DLD1 (cell line): ENCODE measurements at regions not wholly inside any gene's neighbourhood (a gene's known extent, or its start where the extent isn't known, plus 50 kb on each side); places are given as distances from the start of the nearest gene placed in this dataset.

Source experiments
- in situ Hi-C: cut with HindIII; loops from 2 replicates; pipeline ENCODE4 v1.10.0; 2017; ENCODE audit warnings: low sequenced_read_pairs

GRCh38 chr11:115961159-115962003, 457.2 kb upstream of the CADM1 start:
- in situ Hi-C loops = no loop called here

GRCh38 chr11:115959081-115959486, 454.9 kb upstream of the CADM1 start:
- in situ Hi-C loops = no loop called here

GRCh38 chr11:115958089-115959000, 454.1 kb upstream of the CADM1 start:
- in situ Hi-C loops = no loop called here

- in situ Hi-C loops = no loop called here
Observed at GRCh38 chr11:115955803-115956202, 451.6 kb upstream of the CADM1 start.

GRCh38 chr11:115950660-115951059, 446.4 kb upstream of the CADM1 start:
- in situ Hi-C loops = no loop called here

DNA sequence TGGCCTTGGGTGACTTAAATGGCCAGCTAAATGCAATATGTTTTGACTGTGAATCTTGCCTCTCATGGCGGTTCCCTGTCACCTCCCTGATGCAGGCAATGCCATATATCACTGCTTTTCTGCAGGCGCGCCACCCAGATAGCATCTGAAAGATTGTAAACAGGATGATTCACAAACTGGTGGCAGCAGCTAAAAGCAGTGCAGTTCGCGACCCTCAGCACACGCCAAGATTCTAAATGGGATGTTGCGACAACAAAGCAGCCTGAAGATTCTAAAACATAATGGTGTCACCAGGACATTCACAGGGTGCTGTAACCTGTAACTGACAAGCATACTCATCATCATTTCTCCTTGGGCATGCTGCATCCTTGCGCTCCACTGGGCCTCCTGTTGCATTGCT, 440.4 kb upstream of the CADM1 start:
- in situ Hi-C loops = no loop called here

DNA sequence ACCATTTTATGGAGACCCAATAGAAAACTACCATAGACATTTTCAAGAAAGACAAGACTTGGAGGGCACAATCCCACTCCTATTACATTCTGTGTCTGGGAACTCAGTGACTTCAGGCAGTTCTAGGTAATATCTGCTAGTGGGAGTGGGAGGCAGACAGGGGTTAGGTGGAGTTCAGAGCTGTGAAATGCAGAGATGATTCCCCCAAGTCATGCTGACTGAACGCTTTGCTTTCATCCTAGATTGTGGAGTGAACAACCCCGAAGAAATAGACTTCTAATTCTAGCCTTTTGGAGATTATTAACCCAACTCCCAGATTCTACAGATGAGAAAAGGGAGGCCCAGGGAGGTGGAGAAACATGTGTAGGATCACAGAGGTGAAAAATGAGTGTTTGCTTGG, 437.8 kb upstream of the CADM1 start:
- in situ Hi-C loops = no loop called here

DNA sequence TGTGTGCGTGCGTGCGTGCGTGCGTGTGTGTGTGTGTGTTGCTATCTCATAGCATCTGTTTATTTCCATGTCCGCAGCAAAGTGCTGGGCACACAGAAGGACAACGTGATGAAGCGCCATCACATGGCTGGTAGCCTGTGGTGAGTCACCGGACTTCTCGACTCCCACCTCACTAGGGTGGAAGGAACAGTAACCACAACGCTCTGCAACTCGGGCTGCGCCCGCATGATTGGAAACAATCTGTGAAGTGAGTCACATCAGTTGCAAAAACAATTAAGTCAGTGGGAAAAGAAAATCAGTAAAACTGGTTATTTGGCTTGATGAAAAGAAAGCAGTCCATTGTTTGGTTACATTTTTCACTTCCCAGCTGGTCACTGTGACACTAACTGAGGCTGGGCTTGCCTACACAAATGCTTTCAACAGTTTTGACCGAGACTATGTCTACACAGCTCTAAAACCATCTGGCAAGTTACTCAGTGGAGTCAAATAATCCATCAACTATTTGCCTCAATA, 437.3 kb upstream of the CADM1 start:
- in situ Hi-C loops = no loop called here

GRCh38 chr11:115941044-115941443, 436.8 kb upstream of the CADM1 start:
- in situ Hi-C loops = no loop called here

DNA sequence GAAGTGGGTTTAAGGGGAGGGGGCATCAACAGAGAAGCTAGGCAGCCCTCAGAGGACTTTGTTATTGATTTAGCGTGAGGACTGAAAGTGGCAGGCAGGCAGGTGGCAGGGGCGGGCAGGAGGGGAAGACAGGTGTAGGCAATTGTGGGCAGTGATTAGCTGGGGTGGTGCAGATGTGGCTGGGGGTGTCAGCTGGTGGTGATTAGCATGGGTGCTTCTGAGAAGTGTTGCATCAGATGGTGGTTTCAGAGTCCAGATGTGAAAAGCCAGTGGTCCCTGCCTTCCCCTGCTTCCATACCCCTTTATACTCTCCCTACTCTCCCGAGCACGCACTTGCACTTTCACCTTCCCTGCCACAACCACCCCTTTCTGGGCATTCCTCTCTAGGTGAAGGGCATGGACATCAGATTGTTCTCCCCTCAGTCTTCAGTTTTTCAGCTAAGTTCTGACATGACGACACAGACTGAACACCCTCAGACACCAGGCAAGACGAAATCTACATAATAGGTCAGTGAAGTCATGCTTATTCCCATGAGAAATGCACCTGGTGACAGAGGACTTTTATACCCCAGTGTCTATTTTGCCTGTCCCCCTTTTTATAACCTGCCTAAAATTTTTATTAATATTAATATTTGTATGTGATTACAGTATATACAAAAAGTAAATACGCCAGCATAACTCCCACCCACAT, 435.7 kb upstream of the CADM1 start:
- in situ Hi-C loops = no loop called here

- in situ Hi-C loops = no loop called here
Observed at GRCh38 chr11:115939104-115939730, 435.0 kb upstream of the CADM1 start.

DNA sequence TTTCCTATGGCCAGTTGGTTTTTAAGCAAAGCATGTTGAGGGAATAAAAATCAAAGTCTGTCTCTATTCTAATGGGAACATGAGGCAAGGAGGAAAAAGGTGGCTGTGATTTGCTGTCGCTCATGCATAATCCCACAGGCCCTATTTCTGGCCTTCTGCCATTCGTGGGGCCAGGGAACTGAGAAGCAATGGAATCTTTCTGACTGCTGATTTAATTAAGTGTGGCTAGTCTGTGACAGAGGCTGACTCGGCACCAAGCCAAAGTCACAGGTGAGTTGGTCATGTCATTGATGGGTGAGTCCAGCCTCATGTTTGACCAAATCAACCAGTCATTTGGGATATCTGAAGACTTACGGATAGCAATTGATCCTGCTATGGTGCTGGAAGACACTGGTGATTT, 429.3 kb upstream of the CADM1 start:
- in situ Hi-C loops = no loop called here

GRCh38 chr11:115931548-115932083, 427.4 kb upstream of the CADM1 start:
- in situ Hi-C loops = no loop called here

DNA sequence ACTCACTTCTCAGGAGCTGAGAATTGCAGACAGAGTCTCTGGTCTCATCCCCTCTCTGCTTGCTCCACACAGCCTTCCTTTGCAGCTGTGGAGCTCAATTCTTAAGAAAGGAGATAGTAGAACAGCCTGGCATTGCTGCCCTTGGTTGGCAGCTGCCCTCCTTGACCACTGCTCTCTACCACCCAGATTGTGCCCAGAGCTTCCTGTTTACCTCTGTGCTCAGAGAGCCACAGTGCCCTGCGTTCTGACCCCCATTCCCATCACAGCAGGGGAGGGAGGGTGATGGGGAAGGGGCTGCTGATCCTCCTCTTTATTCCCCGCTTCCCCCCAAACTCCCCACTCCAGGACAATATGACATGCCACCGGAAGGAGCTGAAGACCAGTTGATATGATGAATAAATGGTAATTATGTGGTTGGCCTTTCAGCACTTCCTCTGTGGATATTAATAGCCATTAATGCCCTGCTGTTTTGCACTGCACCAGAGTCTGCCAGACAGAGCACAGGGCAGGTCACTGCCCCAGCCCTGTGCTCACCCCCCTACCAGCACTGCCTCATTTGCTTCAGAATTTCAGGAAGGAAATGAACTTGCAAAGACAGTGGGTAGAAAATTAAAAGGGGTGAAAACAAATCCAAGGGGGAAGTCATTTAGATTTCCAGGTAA, 426.8 kb upstream of the CADM1 start:
- in situ Hi-C loops = no loop called here

DNA sequence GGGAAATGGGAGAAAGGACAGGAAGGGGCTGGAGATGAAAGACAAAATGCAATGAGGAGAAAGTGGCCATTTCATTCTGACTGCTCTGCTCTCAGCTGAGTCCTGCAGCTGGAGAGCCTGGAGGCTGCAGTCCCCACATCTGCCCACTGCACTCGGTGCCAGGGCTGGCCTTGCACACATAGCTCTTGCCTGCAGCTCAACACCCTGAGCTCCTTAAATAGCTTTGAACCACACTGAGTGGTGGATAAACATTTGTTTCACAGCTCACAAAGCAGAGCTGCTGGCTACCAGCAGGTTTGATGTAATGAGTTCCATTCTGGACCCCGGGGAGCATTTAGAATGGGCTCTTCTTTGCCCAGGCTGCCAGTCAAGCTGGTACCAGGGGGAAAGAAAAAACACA, 426.1 kb upstream of the CADM1 start:
- in situ Hi-C loops = no loop called here

DNA sequence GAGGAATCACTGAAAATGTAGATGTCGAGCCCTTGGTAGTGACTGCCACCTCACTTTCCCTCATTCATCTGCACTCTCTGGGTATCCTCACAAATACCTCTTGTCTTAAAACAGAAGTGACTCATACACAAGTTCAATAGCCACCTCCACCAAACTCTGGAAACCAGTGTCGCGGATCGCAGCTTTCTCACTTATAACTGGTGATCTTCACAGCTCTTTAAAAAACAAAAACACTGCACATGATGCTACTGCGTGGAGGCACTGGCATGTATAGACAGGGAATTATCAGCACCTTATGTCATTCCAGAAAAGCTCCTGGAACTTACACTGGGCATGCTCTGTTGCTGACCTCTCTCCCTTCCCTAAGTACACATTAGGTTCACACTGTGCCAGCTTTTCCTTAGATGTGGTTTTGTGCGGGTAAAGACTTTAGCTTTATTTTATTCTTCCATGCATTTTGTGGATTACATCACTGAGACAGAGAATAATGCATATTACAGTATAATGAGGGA, 425.5 kb upstream of the CADM1 start:
- in situ Hi-C loops = no loop called here

DNA sequence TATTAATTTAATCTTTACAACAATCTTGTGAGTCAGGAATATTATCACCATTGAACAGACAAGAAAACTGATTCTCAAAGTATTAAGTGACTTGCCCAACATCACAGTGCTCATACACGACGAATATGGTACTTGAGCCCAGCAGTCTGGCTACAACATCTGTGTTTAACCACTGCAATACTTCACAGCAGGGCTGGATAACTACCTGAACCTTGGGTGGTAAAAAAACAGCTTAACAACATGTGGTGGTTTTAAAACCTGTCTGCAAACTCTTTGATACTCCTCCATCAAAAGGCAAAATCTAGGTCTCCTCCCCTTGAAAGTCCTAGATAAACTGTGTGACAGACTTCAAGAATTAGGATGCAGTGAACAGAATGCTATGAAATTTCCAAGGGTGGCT, 424.6 kb upstream of the CADM1 start:
- in situ Hi-C loops = no loop called here

DNA sequence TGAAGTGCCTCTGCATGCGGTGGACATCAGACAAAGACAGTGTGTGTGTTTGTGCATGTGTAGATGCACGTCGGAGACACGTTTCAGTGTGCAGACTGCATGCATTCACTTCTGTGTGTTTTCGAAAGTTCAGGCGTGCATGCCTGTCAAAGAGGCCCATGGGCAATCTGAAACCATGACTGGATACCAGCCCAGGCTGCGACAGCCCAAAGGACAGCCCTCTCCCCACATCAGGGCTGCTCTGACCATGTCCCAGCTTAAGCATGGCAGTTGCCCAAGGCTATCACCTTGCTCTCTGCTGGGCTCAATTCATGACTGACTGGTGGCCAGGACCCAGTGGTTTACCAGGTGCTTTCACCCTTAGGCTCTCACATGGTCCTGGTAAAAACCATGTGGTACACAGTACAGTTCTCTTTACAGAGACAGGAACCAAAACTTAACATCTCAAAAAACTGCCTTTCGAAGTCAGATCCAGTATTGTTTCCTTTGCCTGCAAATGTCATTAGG, 423.7 kb upstream of the CADM1 start:
- in situ Hi-C loops = no loop called here

DNA sequence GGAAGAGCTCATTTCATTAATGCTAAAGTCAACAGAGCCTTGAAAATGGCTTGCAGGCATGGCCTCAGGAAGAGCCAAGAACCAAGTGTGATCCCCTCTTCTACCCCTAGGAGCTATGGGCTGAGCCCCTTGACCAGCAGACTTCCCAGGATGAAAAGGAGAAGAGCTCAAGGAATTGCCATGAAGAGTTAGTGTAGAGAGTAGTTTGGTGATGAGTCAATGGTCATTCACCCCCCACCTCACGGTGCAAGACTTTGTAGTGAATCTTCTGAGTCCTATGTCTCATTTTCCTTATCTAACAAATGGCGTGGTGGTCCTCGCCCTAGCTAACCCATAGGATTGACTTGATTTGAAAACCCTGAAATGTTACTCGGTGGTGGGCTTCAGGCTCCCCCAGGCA, 422.4 kb upstream of the CADM1 start:
- in situ Hi-C loops = no loop called here
